Right lung (tissue), 2 donors: ENCODE measurements at regions not wholly inside any gene's neighbourhood (a gene's known extent, or its start where the extent isn't known, plus 50 kb on each side); places are given as distances from the start of the nearest gene placed in this dataset.
A peak's percentile ranks its signal among the peaks of the same experiment; 100 is the strongest.
"Not testable (repeated sequence)": the region's sequence is repeated elsewhere in the genome, so short reads cannot be mapped to it uniquely, and the experiment has no call there.

Source experiments
- DNase-seq, 2 donors: peaks; one replicate each; pipeline ENCODE4 v3.0.0-alpha.2; 2013

DNA sequence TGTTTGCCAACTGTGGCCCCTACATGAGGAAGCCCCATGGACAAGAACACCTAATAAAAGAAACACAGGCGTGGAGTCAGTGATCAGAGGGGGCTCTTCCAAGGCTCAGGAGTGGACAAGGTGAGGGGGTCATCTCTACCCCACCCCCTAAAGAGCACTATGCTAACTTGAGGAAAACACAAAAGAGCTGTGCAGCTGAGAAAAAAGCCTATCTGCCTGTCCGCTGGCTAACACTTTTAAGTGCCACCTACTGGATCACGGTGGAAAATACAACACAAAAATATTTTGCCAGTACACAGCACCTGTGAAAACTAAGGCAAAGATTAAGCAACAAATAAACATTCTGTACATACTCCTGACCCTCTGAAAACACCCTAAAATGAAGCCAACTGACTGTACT is 53.1 kb upstream of the COBL start:
- DNase-seq = no peak

DNA sequence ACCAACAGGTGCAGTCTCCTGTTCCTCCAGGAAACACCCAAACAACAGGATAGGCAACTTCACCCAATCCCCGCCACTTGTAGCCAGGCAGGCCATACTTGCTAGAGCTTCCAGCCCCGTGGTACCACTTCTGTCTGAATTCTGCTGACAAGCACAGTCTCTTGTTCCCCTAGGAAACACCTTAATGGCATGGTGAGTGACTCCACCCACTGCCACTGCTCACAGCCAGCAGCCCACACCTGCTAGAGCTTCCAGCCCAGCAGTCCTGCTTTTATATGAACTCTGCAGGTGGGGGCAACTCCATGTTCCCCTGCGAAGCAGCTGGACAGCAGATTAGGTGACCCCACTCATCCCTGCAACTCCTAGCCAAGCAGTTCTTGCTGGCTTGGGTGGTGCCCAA is 52.6 kb upstream of the COBL start:
- DNase-seq = not testable (repeated sequence)

DNA sequence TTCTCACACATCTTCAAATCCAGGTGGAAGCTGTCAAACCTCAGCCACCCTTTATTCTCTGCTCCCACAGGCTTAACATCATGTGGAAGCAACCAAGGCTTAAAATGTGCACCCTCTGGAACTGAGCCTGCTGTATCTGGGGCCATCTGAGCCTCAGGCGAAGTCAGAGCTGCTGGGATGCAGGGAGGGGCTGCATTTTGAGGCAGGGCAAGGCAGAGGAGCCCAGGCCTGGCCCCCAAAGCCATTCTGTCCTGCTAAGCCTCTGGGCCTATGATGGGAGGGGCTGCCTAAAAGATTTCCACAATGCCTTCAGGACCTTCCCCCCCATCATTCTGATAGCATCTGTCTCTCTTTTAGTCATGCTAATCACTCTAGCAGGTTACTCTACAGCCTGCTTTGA is 51.7 kb upstream of the COBL start:
- no peak for DNase-seq

DNA sequence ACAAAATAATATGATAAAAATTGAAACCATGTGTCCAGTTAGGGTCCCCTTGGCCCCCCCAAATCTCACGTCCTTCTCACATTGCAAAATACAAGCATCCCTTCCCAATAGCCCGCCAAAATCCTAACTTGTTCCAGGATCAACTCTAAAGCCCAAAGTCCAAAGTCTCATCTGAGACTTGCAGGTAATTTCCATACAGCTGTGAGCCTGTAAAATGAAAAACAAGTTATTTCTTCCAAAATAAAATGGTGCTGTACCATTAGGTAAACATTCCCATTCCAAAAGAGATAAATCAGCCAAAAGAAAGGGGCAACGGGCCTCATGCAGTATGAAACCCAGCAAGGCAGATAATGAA is 51.0 kb upstream of the COBL start:
- no peak for DNase-seq

DNA sequence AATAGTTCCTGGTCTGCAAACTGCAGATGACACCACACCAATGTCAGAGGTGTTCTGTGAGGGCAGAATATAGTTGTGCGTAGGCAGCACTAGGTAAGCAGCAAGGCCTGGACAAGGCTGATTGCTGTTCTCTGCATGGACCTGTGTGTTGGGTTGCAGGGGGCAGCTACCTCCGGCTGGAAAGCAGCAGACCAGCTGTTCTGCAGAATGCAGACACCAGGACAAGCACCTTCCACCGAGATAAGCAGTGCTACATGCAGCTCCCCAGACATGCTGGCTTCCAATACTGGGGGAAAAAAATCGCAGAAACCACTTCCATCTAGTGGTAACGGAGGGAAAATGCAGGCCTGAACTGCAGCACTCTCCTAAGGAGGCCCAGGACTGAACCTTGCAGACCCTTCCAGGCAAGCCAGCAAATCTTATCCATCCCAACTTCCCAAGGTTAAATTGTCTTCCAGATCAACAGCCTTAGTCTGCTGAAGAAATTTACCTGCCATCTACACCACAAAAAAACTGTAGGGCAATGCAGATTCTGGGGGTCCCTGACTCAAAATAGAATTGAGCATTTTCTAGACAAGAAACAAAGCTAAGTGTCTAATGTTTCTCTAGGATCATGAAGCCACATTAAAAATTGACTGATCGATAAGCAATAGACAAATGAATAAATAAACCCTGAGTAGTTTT is 50.5 kb upstream of the COBL start:
- peak; percentile 31 to 53 for DNase-seq
